TTC549 (cell line): ENCODE measurements at regions not wholly inside any gene's neighbourhood (a gene's known extent, or its start where the extent isn't known, plus 50 kb on each side); places are given as distances from the start of the nearest gene placed in this dataset.

Experiments used
- FAIRE-seq: peaks from 2 replicates; lab custom pipeline; 2012; peaks lifted over from hg19 to GRCh38; lab: Jason Lieb, UNC

DNA sequence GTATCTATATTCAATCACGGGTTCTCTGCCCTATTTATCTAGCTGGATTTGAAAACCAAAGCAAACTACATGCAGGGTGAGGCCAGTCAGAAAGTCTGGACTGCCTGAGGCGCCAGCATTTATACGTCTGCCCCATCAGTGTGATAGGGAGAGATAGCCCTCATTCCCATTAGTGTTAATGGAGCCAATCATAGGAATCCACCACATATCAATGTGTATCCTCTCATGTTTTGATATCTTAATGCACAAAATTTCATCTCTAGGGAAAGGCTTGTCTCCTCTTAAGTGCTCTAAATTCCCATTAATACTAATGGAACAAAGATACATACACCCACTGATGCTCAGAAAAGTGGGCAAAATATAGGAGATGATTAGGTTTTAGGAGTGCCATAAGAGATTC is 376.2 kb downstream of the BTBD3 start:
- no peak for FAIRE-seq

DNA sequence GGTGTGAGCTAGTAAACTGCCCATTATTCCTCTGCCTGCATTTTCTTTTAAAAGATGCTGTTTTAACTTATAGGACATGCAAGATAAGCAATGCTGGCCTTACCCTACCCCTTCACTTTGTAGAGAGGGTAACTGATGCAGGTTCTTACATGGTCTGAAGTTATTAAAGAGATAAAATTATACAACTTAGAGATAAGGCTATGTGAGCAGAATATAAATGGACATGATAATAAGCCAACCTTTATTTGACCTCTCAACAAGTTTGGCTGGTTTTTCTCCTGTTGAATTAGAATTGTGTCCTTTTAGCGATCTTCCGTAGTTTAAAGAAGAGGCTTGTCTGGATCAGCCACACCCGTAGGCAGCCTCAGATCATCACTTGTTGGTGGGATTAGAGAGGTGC is 377.0 kb downstream of the BTBD3 start:
- FAIRE-seq: no peak

DNA sequence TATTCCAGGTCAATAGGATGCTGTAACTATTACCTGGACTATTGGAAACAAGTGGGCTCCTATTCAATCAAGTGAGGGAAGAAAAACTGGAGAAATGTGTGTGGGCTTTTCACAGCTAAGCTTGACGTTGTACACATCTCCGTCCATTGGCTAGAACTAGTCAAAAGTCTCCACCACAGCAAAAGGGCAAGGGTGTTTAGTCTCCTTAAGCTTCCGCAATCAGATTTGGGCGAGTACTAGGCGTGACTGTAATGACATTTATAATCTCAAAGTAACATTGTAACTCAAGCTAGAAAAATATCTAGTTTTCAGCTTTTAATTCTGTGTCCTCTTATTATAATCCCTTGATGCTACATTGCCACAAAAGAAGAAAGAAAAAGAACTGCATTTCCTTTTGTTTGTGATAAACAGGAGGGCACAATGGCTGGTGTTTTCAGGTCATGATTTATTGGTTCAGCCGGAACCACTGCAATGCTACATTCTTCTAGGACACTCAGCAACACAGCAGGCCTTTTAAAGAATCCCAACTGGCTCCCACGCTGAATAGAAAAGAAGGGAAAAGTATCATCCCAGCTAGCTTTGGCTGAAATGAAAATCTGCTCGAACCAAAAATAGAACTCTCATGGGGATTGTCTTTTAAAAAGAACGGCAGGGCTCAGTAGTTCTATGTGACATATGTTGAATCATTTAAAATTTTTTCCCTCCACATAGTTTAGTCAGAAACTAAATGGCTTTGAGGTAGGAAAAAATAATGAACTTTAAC is 387.7 kb downstream of the BTBD3 start:
- FAIRE-seq: no peak

DNA sequence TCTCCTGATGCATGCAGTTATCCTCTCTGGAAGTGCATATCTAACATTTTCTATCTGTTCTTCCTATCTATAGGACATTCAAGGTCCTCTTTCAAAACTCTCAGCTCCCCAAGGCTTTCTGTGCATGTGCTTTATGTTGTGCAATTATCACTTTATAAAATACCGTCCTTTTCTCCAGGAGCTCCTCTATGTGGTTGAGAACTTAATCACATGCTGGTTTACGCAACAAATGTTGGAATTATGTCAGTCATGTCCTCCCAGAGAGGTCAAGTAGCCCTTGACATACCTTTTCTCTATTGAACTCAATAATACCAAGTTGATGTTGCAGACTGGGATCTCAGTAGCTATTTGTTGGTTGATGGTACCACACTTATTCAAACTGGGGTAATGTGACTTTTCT is 388.4 kb downstream of the BTBD3 start:
- FAIRE-seq: no peak

DNA sequence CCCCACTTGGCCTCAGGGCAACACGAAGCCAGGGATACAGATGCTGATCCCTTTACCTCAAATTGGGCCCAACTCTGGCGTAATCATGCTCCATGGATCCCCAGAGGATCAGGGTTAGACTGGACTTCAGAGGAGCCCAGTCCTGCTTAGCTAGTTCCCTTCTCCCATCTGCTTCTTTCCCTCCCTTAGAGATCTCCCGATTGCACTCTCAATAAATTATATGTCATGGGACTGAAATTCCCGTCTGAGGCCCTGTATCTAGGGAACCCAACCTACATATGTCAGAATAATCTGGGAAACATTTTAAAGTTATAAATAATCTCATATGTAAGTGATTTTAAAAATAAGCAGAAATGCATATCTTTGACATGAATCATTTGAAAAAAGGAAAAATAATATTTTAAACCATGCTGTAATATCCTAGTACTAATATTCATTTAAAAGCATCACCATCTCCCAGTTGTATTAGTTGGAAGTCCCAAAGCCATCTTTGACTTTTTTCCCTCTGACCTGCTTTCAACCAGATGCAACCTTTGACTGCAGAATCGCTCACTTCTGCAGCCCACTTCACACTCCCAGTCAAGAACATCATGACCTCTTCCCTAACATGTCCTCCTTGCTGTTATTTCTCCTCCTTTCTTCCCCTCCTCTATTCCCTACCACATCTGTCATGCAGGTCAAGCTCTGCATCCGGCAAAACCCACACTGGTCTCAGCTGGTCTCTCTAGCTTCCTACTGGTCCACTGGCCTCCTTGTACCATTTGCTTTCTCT is 393.6 kb downstream of the BTBD3 start:
- FAIRE-seq: no peak

DNA sequence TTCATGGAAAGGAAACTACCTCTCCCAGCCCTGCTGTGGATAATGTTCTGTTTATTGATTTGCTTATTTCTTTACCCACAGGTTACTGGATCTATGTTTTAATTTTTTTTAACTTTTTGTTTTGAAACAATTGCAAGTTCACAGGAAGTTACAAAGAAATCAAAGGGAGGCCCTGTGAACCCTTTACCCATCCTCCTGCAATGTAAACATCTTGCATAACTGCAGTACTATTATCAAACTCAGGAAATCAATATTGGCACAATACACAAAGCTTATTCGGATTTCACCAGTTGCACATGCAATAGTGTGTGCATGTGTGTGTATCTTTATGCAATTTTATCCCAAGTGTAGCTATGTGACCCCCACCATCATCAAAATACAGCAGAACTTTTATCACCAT is 398.0 kb downstream of the BTBD3 start:
- FAIRE-seq: no peak

DNA sequence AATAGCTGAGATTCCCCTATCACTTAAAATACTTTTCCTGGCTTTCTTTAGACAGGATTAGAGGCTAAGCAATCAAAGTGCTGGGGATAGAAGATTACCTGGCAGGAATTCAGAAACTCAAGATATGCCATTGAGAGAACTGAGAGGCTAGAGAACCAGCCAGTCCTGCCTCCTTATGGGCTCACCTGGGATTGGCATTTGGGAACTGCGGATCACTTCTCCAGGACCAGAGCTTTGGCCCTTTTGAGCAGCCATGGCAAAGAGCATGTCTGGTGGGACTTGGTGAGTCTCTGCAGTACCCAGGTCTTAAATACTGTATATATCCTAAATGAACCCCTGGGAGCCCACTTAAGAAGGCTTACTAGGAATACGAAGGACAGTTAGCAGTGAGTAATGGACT is 399.1 kb downstream of the BTBD3 start:
- no peak for FAIRE-seq

DNA sequence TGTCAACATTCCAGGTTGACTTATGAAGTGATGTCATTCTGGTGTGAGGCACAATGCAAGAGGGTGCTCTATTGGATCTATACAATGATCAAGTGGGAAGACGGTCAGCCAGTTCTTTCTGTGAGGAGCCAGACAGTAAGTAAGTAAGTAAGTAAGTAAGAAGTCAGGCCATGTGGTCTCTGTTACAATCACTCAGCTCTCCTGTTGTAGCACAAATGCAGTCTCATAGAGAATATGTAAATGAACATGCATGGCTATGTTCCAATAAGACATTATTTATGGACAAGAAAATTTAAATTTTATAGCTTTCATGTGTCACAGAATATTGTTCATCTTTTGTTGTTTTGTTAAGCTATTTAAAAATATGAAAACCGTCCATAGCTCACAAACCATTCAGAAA is 399.7 kb downstream of the BTBD3 start:
- FAIRE-seq: no peak

DNA sequence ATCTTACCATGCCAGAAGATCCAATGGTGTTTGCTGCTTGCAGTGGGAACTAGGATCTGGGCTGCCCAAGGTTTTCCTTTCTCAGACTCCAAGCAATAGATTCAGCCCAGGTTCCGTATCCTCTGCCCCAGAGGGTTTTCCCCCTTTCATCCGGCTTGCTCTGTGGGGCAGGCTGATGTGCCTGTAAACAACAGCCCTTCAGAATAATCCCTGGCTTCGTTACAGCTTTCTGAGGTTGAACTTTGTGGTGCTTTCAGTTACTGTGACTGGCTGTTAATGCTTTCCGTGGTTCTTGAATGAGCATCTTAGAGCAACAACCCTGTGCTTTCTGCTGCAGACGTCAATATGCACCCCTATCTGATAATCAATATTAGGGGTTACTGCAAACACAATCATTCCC is 400.4 kb downstream of the BTBD3 start:
- no peak for FAIRE-seq

DNA sequence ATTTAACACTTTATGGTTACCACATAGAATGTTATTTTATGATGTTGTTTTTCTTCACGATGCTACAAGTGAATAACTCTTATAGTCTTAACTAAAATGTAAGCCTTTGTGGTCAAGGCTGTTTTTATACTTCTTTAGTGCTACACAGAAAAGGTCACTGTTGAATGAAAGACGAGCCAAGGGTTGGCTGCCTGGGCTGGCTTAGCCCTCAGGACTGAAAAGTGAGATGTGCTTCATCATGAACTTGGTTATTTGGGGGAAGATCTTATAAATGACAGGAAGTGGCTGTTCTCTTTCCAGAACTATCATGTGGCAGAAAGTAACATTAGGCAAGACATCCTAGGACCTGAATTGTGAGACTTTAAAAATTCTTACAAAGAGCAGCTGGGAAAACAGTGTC is 404.0 kb downstream of the BTBD3 start:
- no peak for FAIRE-seq

DNA sequence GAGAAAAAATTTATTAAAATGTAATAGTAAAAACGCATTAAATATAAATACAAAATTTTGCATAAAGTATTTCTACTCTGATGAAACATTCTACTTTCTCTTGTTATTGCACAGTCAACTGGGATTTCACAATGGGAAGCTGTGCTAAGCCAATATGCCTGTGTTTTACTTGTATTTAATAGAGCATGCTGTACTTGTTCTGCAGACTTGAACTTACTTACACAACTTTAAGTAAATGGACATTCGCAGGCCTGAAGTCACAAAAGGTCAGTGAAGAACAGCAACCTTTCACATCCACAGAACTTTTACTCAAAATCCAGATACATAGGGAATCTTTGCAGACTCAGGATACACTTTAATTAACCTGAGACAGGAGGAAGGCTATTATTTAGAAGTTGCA is 409.5 kb downstream of the BTBD3 start:
- FAIRE-seq: no peak

DNA sequence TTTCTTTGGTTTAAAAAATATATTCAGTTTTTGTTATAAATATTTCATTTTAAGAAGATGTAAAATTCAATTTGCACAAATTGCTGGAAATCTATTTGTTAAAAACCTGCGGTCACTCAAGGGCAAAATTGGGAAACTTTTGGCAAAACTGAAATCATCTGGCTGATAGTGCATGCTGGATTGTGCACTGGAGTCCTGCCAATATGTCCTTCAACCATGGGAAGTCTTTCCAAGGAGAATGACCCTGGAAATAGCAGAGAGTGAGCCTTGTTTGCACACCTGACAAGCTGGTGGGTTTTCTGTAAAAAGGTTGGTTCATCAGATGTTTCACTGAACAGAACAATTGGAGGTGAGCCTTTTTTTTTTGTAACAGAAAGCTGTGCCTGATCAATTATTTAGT is 413.5 kb downstream of the BTBD3 start:
- FAIRE-seq: no peak

DNA sequence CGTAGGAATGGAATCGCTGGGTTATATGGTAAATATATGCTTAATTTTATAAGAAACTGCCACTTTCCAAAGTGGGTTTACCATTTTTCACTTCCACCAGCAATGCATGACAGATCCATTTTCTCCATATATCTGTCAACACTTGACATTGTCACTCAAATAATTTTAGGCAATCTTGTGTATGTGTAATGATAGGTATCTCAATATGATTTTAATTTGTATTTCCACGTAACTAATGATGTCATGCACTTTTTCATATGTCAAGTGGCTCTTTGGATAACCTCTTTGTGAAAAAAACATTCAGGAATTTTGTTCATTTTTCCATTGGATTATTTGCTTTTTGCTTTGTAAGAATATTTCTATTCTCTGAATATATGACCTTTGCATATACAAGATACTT is 419.9 kb downstream of the BTBD3 start:
- no peak for FAIRE-seq

DNA sequence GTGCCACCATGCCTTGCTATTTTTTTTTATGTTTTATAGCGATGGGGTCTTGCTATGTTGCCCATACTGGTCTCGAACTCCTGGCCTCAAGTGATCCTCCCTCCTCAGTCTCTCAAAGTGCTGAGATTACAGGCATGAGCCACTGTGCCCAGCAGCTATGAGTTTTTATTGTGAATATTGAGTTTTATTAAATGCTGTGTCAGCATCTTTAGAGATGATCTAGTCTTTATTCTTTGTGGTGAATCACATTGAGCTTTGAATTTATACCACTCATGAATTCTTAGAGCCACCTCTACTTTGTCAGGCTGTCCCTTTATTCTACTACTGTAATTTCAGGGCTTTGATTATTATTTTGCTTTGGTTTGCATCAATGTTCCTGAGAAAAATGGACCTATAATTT is 428.3 kb downstream of the BTBD3 start:
- FAIRE-seq: no peak

DNA sequence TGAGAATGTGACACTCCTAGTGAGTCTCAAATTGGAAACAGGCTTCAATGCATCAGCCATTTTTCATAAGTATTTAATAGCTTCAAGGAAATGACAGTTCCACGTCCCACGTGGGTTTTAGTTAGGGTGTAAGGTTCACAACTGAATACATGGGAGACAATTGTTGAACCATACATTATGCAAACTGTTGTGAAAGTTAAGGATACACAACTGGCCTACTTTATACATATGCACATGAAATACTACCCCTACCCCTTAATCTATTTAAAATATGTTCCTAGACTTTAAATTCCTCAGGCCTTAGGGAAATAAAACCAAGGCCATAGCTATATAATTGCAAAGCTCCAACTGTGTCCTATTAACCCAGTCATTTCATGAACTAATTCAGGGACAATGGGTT is 436.1 kb downstream of the BTBD3 start:
- no peak for FAIRE-seq

DNA sequence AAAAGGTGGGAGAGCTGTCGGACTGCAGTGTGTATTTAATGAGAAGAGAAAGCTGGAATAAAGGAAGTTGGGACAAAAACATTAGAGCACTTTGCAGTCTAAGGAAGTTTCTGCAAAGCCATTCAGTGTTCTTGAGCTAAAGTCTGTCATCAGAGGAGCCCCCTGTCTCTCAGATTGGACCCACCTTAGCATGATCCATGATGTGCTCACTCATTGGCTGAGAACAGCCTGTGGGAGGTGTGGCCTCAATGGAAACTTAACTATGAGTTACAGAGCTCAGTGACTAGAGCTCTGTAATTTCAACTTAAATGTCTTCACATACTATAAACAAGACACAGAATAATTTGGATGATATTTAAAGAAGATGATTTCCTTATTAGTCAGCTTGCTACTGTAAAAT is 437.0 kb downstream of the BTBD3 start:
- no peak for FAIRE-seq

DNA sequence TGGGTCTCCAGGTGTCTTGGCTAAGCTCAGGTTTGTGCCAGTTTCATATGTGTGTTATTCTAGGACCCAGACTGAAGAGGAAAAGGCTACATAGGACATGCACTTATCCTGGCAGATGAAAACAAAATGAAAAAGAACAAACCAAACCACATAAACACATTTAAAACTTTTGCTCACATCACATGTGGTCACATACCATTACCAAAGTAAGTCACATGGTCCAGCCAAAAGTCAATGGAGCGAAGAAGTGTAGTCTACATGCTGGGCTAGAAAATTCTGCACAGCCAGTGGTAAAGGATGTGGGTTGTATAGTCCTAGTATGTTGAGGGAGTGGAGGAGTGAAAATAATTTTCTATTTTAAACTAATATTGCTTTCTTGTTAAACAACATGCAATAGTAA is 437.5 kb downstream of the BTBD3 start:
- FAIRE-seq: no peak

DNA sequence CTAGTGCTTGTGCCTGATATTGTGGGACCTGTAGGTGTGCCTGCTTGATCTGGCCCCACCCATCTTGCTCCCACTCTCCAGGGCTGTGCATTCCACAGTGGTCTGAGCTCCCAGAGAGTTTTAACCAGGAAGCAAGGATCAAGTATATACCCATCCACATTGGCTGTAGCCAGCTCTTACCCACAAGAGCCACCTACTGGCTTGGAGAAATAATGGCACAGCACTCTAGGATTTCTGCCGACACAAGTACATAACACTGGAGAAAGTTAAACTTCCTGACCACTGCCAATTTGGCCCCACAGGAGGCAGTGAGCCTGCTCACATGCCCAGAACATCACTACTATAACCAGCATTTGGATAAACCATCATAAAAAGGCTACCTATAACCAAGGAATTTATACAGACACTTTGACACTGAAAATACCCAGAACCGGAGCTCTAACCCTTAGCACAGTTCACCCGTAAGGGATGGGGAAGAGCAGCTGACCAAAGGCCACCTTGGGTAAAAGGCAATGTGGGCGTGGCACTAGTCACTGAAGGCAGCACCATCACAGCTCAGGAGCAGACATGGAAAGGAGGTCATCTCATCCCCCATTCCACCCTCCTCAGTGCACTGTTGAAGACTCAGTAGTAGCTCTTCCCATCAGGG is 440.4 kb downstream of the BTBD3 start:
- no peak for FAIRE-seq

DNA sequence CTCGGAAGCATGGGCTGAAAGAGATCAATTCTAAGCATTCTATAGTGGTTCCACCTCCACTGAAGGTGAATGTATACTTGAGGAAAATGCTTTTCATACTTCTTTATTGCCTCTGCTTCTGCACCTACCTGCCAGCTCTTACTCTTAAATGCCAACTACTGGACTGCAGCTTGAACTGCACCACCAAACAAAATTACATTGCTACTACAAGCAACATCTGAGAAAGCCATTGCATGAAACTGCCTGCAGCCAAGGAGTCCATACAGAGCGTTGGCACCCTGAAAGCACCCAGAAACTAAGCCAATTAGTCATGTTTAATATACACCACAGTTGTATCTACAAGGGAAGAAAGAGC is 440.9 kb downstream of the BTBD3 start:
- no peak for FAIRE-seq

DNA sequence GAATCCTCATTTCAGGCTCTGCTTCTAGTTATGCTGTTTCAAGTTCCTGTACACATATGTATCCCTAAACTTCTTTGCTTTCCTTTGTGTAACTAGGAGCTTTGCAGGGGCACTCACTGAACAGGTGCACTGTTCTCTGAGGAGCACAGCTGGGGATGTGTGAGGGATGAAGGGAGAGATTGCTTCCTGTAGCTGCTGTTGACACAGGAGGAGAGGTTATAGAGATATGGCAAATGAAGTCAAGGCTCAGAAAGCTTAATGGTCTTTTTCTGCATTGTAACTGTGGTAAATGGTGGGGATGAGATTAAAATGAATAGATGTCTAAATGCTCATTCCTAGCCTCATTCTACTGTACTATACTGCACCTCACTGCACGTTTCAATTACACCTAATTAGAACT is 454.3 kb downstream of the BTBD3 start:
- FAIRE-seq: no peak

DNA sequence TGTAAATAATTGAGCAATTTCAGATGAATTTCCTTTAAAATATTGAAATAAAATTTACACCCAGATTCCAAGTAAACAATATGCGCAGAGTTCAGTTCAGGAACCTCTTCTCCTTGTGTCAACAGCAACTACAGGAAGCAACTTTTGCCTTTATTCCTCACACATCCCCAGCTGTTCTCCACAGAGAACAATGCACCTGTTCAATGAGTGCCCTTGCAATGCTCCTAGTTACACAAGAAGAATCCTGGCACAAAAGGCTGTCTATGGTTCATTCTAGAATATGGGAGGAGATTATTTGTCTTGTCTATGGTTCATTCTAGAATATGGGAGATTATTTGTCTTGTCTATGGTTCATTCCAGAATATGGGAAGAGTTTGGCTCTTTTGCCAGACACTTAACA is 454.9 kb downstream of the BTBD3 start:
- FAIRE-seq: no peak

DNA sequence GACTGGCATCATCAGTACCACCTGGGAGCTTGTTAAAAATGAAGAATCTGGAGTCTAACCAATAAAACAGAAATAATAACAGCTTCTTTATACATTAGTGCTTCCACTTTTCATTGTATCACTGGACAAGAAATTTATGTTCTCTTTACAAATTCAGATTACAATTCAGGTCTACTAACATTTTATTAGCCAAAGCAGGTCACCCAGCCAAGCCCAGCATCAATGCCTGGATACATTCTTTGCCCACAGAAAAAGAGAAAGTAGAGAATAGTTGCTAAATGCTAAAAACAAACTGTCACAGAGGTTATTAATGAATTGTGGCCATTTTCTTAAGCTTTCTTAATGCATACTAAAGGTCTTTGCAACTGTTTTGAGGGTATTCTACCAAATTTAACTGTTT is 458.3 kb downstream of the BTBD3 start:
- no peak for FAIRE-seq

DNA sequence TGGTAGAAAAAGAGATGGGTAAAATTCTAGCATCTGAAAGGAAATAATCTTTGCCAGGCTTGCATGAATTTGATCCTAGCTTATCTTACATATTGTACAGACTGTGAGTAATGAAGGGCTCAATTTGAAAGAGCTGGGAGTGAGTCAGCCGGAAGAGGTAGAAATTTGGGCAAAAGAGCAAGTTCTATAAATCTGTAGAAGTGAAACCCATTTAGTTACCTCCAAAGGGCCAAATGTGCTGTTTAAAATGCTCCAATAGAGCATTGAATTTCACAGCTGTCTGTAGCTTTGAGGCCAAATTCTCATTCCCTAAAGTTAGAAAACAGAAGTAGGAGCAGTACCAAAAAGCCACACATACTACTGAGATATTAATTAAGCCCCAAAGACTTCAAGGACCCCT is 466.1 kb downstream of the BTBD3 start:
- FAIRE-seq: no peak

DNA sequence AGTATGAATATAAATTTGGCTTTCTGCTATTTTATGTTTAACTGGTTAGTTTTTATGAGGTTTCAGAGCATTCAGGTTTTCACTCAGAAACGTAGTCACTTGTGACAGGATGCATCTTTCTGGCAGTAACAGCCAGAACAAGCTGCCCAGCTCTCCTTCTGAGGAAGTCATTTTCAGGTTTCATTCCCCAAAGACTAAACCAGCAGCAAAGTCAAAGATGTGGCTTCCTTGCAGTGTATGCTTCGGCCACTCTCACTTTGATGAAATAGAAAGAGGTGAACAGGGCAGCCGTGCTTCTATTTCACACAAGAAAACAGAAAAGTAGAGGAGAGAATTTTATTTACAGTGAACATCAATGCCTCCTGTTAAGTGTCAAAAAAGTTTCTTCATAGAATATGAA is 469.1 kb downstream of the BTBD3 start:
- no peak for FAIRE-seq
